ENCODE measurements at regions not wholly inside any gene's neighbourhood (a gene's known extent, or its start where the extent isn't known, plus 50 kb on each side); places are given as distances from the start of the nearest gene placed in this dataset.
"Not testable (repeated sequence)": the region's sequence is repeated elsewhere in the genome, so short reads cannot be mapped to it uniquely, and the experiment has no call there.

GRCh38 chr6:58185300-58185699 is 867.9 kb downstream of the PRIM2 start:
- H3K27me3 ChIP-seq (ENCODE audit: low read length); H3K79me2 ChIP-seq (ENCODE audit: low read length); H3K4me2 ChIP-seq (ENCODE audit: low read length); H4K20me1 ChIP-seq (ENCODE audit: low read length); DNase-seq; H3K9ac ChIP-seq (ENCODE audit: low read length); H3K4me1 ChIP-seq (ENCODE audit: insufficient read depth, low read length); POLR2A ChIA-PET (ENCODE audit: unreplicated experiment); intact Hi-C loops (cut with micrococcal nuclease); H3K9me3 ChIP-seq (ENCODE audit: low read length); H3F3A ChIP-seq (ENCODE audit: low read length, unreplicated experiment); H3K4me3 ChIP-seq (ENCODE audit: low read length); H3K27ac ChIP-seq (ENCODE audit: low read length); H2AFZ ChIP-seq (ENCODE audit: low read length); ATAC-seq; CTCF ChIA-PET; BruUV-seq (replicated peaks); H3K9me2 ChIP-seq (replicated peaks; ENCODE audit: low read length); H3K36me3 ChIP-seq (ENCODE audit: low read depth, low read length): not testable (repeated sequence)

GRCh38 chr6:58193209-58193608 is 875.8 kb downstream of the PRIM2 start:
- H2AFZ ChIP-seq (ENCODE audit: low read length); H3F3A ChIP-seq (ENCODE audit: low read length, unreplicated experiment); H3K9ac ChIP-seq (ENCODE audit: low read length); BruUV-seq (replicated peaks); H3K9me2 ChIP-seq (replicated peaks; ENCODE audit: low read length); H3K9me3 ChIP-seq (ENCODE audit: low read length); H4K20me1 ChIP-seq (ENCODE audit: low read length); H3K27me3 ChIP-seq (ENCODE audit: low read length); POLR2A ChIA-PET (ENCODE audit: unreplicated experiment); H3K4me3 ChIP-seq (ENCODE audit: low read length); CTCF ChIA-PET; intact Hi-C loops (cut with micrococcal nuclease); H3K36me3 ChIP-seq (ENCODE audit: low read depth, low read length); H3K79me2 ChIP-seq (ENCODE audit: low read length): not testable (repeated sequence)
- Histone ChIP-seq H3K4me1 (ENCODE audit: insufficient read depth, low read length) (peaks cover 20% of the 10 kb centered on the region), H3K27ac (ENCODE audit: low read length) (peak overlapping the region; percentile 62), H3K4me2 (ENCODE audit: low read length) (peak overlapping the region; percentile 43; the same call in 1 of the 2 replicates)
- peak; percentile 95 for ATAC-seq
- DNase-seq, result peak; percentile 94

- Histone ChIP-seq H3K27ac (ENCODE audit: low read length) (peak overlapping the region; percentile 59), H3K9me3 (ENCODE audit: low read length) (no peaks in the 10 kb centered on the region), H3K9me2 (replicated peaks; ENCODE audit: low read length) (no peaks in the 10 kb centered on the region), H3K4me1 (ENCODE audit: insufficient read depth, low read length) (peaks cover 22% of the 10 kb centered on the region), H3K36me3 (ENCODE audit: low read depth, low read length) (no peaks in the 10 kb centered on the region), H3K79me2 (ENCODE audit: low read length) (no peaks in the 10 kb centered on the region), H3F3A (ENCODE audit: low read length, unreplicated experiment) (no peaks in the 10 kb centered on the region), H4K20me1 (ENCODE audit: low read length) (no peaks in the 10 kb centered on the region), H2AFZ (ENCODE audit: low read length) (no peak overlapping the region), H3K27me3 (ENCODE audit: low read length) (no peaks in the 10 kb centered on the region), H3K4me3 (ENCODE audit: low read length) (0 out of 2 replicates have a peak overlapping the region, but pooled peaks have one; percentile 17), H3K9ac (ENCODE audit: low read length) (no peak overlapping the region), H3K4me2 (ENCODE audit: low read length) (peak overlapping the region; percentile 53)
- DNase-seq (peak; percentile 86), ATAC-seq (peak; percentile 96)
- CTCF ChIA-PET, result no interaction called here
- POLR2A ChIA-PET (ENCODE audit: unreplicated experiment), result no interaction called here
- TF ChIP-seq EZH2phosphoT487 (IDR thresholded peaks at IDR 0.05; ENCODE audit: borderline replicate concordance, low read length) (no peak), EZH2 (IDR thresholded peaks at IDR 0.05; ENCODE audit: low read length, unreplicated experiment) (no peak), CTCF (conservative IDR thresholded peaks at IDR 0.05; ENCODE audit: low read depth, low read length) (no peak)
- intact Hi-C loops (cut with micrococcal nuclease), result no loop called here
- no TSS peak for BruUV-seq (replicated peaks)
These were observed 880.9 kb downstream of the PRIM2 start for GRCh38 chr6:58198301-58198700.

GRCh38 chr6:58237124-58237523 is 919.7 kb downstream of the PRIM2 start:
- H3K4me2 ChIP-seq (ENCODE audit: low read length); H3K9me3 ChIP-seq (ENCODE audit: low read length); CTCF ChIA-PET; POLR2A ChIA-PET (ENCODE audit: unreplicated experiment); H3F3A ChIP-seq (ENCODE audit: low read length, unreplicated experiment); H3K79me2 ChIP-seq (ENCODE audit: low read length); ATAC-seq; H4K20me1 ChIP-seq (ENCODE audit: low read length); H3K27ac ChIP-seq (ENCODE audit: low read length); H3K36me3 ChIP-seq (ENCODE audit: low read depth, low read length); H3K9me2 ChIP-seq (replicated peaks; ENCODE audit: low read length); H3K27me3 ChIP-seq (ENCODE audit: low read length); H3K4me1 ChIP-seq (ENCODE audit: insufficient read depth, low read length); intact Hi-C loops (cut with micrococcal nuclease); BruUV-seq (replicated peaks); H3K9ac ChIP-seq (ENCODE audit: low read length); H3K4me3 ChIP-seq (ENCODE audit: low read length); H2AFZ ChIP-seq (ENCODE audit: low read length): not testable (repeated sequence)
- peak; percentile 52 for DNase-seq

GRCh38 chr6:58238421-58238820 is 921.0 kb downstream of the PRIM2 start:
- CTCF ChIA-PET; H3K9me2 ChIP-seq (replicated peaks; ENCODE audit: low read length); ATAC-seq: not testable (repeated sequence)

GRCh38 chr6:58257625-58258024 is 940.2 kb downstream of the PRIM2 start:
- H3K79me2 ChIP-seq (ENCODE audit: low read length); POLR2A ChIA-PET (ENCODE audit: unreplicated experiment); H2AFZ ChIP-seq (ENCODE audit: low read length); H3K4me2 ChIP-seq (ENCODE audit: low read length); H3K9ac ChIP-seq (ENCODE audit: low read length); H3K4me3 ChIP-seq (ENCODE audit: low read length); DNase-seq; H3K9me3 ChIP-seq (ENCODE audit: low read length); H3K27ac ChIP-seq (ENCODE audit: low read length); intact Hi-C loops (cut with micrococcal nuclease); BruUV-seq (replicated peaks); H3K4me1 ChIP-seq (ENCODE audit: insufficient read depth, low read length); H3F3A ChIP-seq (ENCODE audit: low read length, unreplicated experiment); CTCF ChIA-PET; H3K9me2 ChIP-seq (replicated peaks; ENCODE audit: low read length); H4K20me1 ChIP-seq (ENCODE audit: low read length); ATAC-seq; H3K36me3 ChIP-seq (ENCODE audit: low read depth, low read length): not testable (repeated sequence)
- peaks cover 35% of the 10 kb centered on the region for H3K27me3 ChIP-seq (ENCODE audit: low read length)

More at GRCh38 chr6:58238421-58238820, 921.0 kb downstream of the PRIM2 start:
- POLR2A ChIA-PET (ENCODE audit: unreplicated experiment); H3K9me3 ChIP-seq (ENCODE audit: low read length); BruUV-seq (replicated peaks); H3K4me3 ChIP-seq (ENCODE audit: low read length); H3K4me2 ChIP-seq (ENCODE audit: low read length); H3K27ac ChIP-seq (ENCODE audit: low read length); intact Hi-C loops (cut with micrococcal nuclease); H3K9ac ChIP-seq (ENCODE audit: low read length); H3K79me2 ChIP-seq (ENCODE audit: low read length); H3K27me3 ChIP-seq (ENCODE audit: low read length); H2AFZ ChIP-seq (ENCODE audit: low read length); H3F3A ChIP-seq (ENCODE audit: low read length, unreplicated experiment); H4K20me1 ChIP-seq (ENCODE audit: low read length); DNase-seq; H3K4me1 ChIP-seq (ENCODE audit: insufficient read depth, low read length); H3K36me3 ChIP-seq (ENCODE audit: low read depth, low read length): not testable (repeated sequence)
